ENCODE measurements at regions not wholly inside any gene's neighbourhood (a gene's known extent, or its start where the extent isn't known, plus 50 kb on each side); places are given as distances from the start of the nearest gene placed in this dataset.

- no peak for DNase-seq (ENCODE audit: low spot score in 2 of 2)
- TF ChIP-seq CTCF (IDR thresholded peaks at IDR 0.05) (no peak), POLR2AphosphoS5 (IDR thresholded peaks at IDR 0.05) (no peak), POLR2A (IDR thresholded peaks at IDR 0.05) (no peak)
- Histone ChIP-seq H3K9me3 (no peaks in the 10 kb centered on the region), H3K36me3 (no peaks in the 10 kb centered on the region), H3K27ac (no peak overlapping the region), H3K4me3 (no peak overlapping the region), H3K27me3 (no peaks in the 10 kb centered on the region), H3K4me1 (no peaks in the 10 kb centered on the region)
- intact Hi-C loops (cut with DNase I; ENCODE audit: low total_unique reads): no loop called here
Measured at GRCh38 chr6:45736134-45736533, 279.5 kb downstream of the CLIC5 start.

GRCh38 chr6:45732731-45733130 is 282.9 kb downstream of the CLIC5 start:
- no peaks in the 10 kb centered on the region for H3K9me3 ChIP-seq
- H3K27ac ChIP-seq: no peak overlapping the region
- H3K27me3 ChIP-seq: no peaks in the 10 kb centered on the region
- no peaks in the 10 kb centered on the region for H3K4me1 ChIP-seq
- H3K36me3 ChIP-seq: no peaks in the 10 kb centered on the region
- intact Hi-C loops (cut with DNase I; ENCODE audit: low total_unique reads): no loop called here
- DNase-seq (ENCODE audit: low spot score in 2 of 2): no peak
- TF ChIP-seq CTCF (IDR thresholded peaks at IDR 0.05) (no peak), POLR2A (IDR thresholded peaks at IDR 0.05) (no peak)
- H3K4me3 ChIP-seq: no peak overlapping the region

- Histone ChIP-seq H3K36me3 (no peaks in the 10 kb centered on the region), H3K4me1 (no peaks in the 10 kb centered on the region), H3K4me3 (no peak overlapping the region), H3K27me3 (no peaks in the 10 kb centered on the region), H3K27ac (no peak overlapping the region), H3K9me3 (no peaks in the 10 kb centered on the region)
- TF ChIP-seq CTCF (IDR thresholded peaks at IDR 0.05): no peak
- no peak for TF ChIP-seq POLR2AphosphoS5 (IDR thresholded peaks at IDR 0.05)
- no peak for TF ChIP-seq POLR2A (IDR thresholded peaks at IDR 0.05)
- intact Hi-C loops (cut with DNase I; ENCODE audit: low total_unique reads): no loop called here
- no peak for DNase-seq (ENCODE audit: low spot score in 2 of 2)
Measured at GRCh38 chr6:45730232-45730631, 285.4 kb downstream of the CLIC5 start.

GRCh38 chr6:45728674-45729073 is 287.0 kb downstream of the CLIC5 start:
- no peaks in the 10 kb centered on the region for H3K27me3 ChIP-seq
- peak in 1 of 2 donors; percentile 69 for DNase-seq (ENCODE audit: low spot score in 2 of 2)
- H3K4me1 ChIP-seq: no peaks in the 10 kb centered on the region
- H3K9me3 ChIP-seq: no peaks in the 10 kb centered on the region
- TF ChIP-seq CTCF (IDR thresholded peaks at IDR 0.05) (no peak), POLR2A (IDR thresholded peaks at IDR 0.05) (no peak), POLR2AphosphoS5 (IDR thresholded peaks at IDR 0.05) (no peak)
- peak overlapping the region; percentile 28 to 56 for H3K27ac ChIP-seq
- H3K36me3 ChIP-seq: no peaks in the 10 kb centered on the region
- no peak overlapping the region for H3K4me3 ChIP-seq
- intact Hi-C loops (cut with DNase I; ENCODE audit: low total_unique reads): no loop called here

GRCh38 chr6:45727819-45728449 is 287.7 kb downstream of the CLIC5 start:
- no peaks in the 10 kb centered on the region for H3K27me3 ChIP-seq
- H3K4me1 ChIP-seq: no peaks in the 10 kb centered on the region
- no peaks in the 10 kb centered on the region for H3K36me3 ChIP-seq
- no peak for DNase-seq (ENCODE audit: low spot score in 2 of 2)
- intact Hi-C loops (cut with DNase I; ENCODE audit: low total_unique reads): no loop called here
- H3K4me3 ChIP-seq: no peak overlapping the region
- no peak for TF ChIP-seq POLR2AphosphoS5 (IDR thresholded peaks at IDR 0.05)
- no peak for TF ChIP-seq CTCF (IDR thresholded peaks at IDR 0.05)
- TF ChIP-seq POLR2A (IDR thresholded peaks at IDR 0.05): no peak
- no peaks in the 10 kb centered on the region for H3K9me3 ChIP-seq
- peak overlapping the region; percentile 28 to 56 for H3K27ac ChIP-seq
